Upper lobe of left lung (tissue), 4 donors: ENCODE measurements at regions not wholly inside any gene's neighbourhood (a gene's known extent, or its start where the extent isn't known, plus 50 kb on each side); places are given as distances from the start of the nearest gene placed in this dataset.

Experiments
- EP300 ChIP-seq, 4 donors: sonication (generic); formaldehyde crosslinking; IDR thresholded peaks; one replicate each; pipeline ENCODE4 v1.5.1; 2017; ENCODE audit warnings: antibody characterized with exemption in 4 of 4, control low read depth in 2 of 4
- POLR2A ChIP-seq, 4 donors: fragments of 450-650 bp; IDR thresholded peaks; one replicate each; pipeline ENCODE4 v1.5.1; 2016 to 2017; ENCODE audit warnings: antibody characterized with exemption in 4 of 4, mild to moderate bottlenecking in 2 of 4
- TF ChIP-seq, protein P1 (sequence below), 6 experiments: fragments of 450-650 bp in 4 of 6; fragments of 200-600 bp in 2 of 6; sonication (generic) in 2 of 6; IDR thresholded peaks; one replicate each; pipeline ENCODE4 v1.5.1; 2016 to 2019; ENCODE audit warnings: antibody characterized with exemption in 6 of 6

- TF ChIP-seq, protein P1, sequence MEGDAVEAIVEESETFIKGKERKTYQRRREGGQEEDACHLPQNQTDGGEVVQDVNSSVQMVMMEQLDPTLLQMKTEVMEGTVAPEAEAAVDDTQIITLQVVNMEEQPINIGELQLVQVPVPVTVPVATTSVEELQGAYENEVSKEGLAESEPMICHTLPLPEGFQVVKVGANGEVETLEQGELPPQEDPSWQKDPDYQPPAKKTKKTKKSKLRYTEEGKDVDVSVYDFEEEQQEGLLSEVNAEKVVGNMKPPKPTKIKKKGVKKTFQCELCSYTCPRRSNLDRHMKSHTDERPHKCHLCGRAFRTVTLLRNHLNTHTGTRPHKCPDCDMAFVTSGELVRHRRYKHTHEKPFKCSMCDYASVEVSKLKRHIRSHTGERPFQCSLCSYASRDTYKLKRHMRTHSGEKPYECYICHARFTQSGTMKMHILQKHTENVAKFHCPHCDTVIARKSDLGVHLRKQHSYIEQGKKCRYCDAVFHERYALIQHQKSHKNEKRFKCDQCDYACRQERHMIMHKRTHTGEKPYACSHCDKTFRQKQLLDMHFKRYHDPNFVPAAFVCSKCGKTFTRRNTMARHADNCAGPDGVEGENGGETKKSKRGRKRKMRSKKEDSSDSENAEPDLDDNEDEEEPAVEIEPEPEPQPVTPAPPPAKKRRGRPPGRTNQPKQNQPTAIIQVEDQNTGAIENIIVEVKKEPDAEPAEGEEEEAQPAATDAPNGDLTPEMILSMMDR (IDR thresholded peaks at IDR 0.05), result no peak
- no peak for TF ChIP-seq POLR2A (IDR thresholded peaks at IDR 0.05)
- TF ChIP-seq EP300 (IDR thresholded peaks at IDR 0.05), result no peak
These were observed 104.8 kb upstream of the OSTN start for GRCh38 chr3:191094057-191094845.
